ENCODE measurements at regions not wholly inside any gene's neighbourhood (a gene's known extent, or its start where the extent isn't known, plus 50 kb on each side); places are given as distances from the start of the nearest gene placed in this dataset.

DNA sequence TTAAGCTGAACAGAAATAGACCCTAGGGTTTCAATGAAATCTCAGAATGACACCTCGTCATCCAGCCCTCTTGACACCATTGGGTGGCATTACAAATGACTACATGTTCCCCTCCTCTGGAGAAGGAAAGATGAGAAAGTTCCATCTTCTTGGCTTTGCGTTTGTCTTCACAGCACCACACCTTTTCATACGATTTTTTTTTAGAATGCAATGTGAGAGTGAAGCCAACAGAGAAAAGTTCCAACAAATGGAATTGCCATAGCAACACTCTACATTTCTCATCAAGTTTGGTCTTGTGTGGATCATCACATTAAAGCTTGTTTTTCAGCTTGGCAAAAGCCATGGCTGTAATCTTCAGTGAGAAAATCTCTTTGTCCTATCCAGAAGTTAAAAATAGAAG lies 183.4 kb upstream of the SNX7 start:
- TF ChIP-seq CTCF (IDR thresholded peaks at IDR 0.05) (no peak), POLR2A (IDR thresholded peaks at IDR 0.05) (no peak)

Measured in adrenal gland (tissue), 5 donors.